ENCODE measurements at regions not wholly inside any gene's neighbourhood (a gene's known extent, or its start where the extent isn't known, plus 50 kb on each side); places are given as distances from the start of the nearest gene placed in this dataset.

GRCh38 chrX:36642052-36642451, 366.1 kb upstream of the FAM47C start:
- no peak for TF ChIP-seq CTCF (conservative IDR thresholded peaks at IDR 0.05)
- DNase-seq = no peak
- no peaks in the 10 kb centered on the region for H3K4me1 ChIP-seq (ENCODE audit: insufficient read depth, low read length)

More at GRCh38 chrX:36642052-36642451, 366.1 kb upstream of the FAM47C start:
- peaks cover 34 to 64% of the 10 kb centered on the region in 2 experiments for H3K9me3 Mint-ChIP-seq
- no peaks in the 10 kb centered on the region for H3K27me3 Mint-ChIP-seq (ENCODE audit: low read depth)
- no peak overlapping the region for H2BK15ac ChIP-seq (ENCODE audit: low read depth, low read length)
- H3K9me3 ChIP-seq (ENCODE audit: control insufficient read depth, low read depth, low read length) = no peaks in the 10 kb centered on the region
- no peak overlapping the region for H4K91ac ChIP-seq (ENCODE audit: insufficient read length, low read depth, low read length)
- H3K27me3 ChIP-seq (ENCODE audit: insufficient read depth, low read length) = no peaks in the 10 kb centered on the region
- H2BK12ac ChIP-seq (ENCODE audit: insufficient read length, low read depth, low read length) = no peak overlapping the region
- H3K27ac Mint-ChIP-seq = no peak overlapping the region; a peak in 1 of 7 replicates
- H3K14ac ChIP-seq (ENCODE audit: insufficient read depth, low read length) = no peak overlapping the region
- no peak overlapping the region for H4K5ac ChIP-seq (ENCODE audit: insufficient read length, low read depth, low read length)
- no peak overlapping the region for H3K4me2 ChIP-seq (ENCODE audit: insufficient read depth, insufficient read length, low read length)
- no peak overlapping the region for H2BK20ac ChIP-seq (ENCODE audit: low read depth, low read length, poor library complexity, severe bottlenecking)
- no peak overlapping the region for H2BK5ac ChIP-seq (ENCODE audit: insufficient read length, low read length)
- no peaks in the 10 kb centered on the region for H3K23me2 ChIP-seq (ENCODE audit: insufficient read length, low read depth, low read length, poor library complexity, severe bottlenecking)
- no peak overlapping the region for H3K27ac ChIP-seq (ENCODE audit: insufficient read length, low read depth, low read length)
- H2AK5ac ChIP-seq (ENCODE audit: insufficient read length, low read length) = no peak overlapping the region
- no peak overlapping the region for H3K9ac ChIP-seq (ENCODE audit: extremely low read depth, insufficient read length, low read length)
- H3K4me1 Mint-ChIP-seq = peaks cover 10% of the 10 kb centered on the region in 2 experiments; a peak in 1 of 4 replicates
- H4K20me1 ChIP-seq (ENCODE audit: control insufficient read depth, insufficient read depth, insufficient read length) = no peaks in the 10 kb centered on the region
- no peak overlapping the region for H4K8ac ChIP-seq (replicated peaks; ENCODE audit: insufficient read length, low read depth, low read length)
- no peaks in the 10 kb centered on the region for H3K79me1 ChIP-seq (ENCODE audit: insufficient read depth, low read depth, low read length, poor library complexity, severe bottlenecking)
- no CpG with 5 or more reads among the region's 3 CpGs for WGBS (ENCODE audit: extremely low coverage, insufficient read length, low lambda C conversion rate)
- no peaks in the 10 kb centered on the region for H3K79me2 ChIP-seq (ENCODE audit: insufficient read depth, low read length)
- H2AFZ ChIP-seq (ENCODE audit: low read length) = no peak overlapping the region
- H3K4ac ChIP-seq (ENCODE audit: low read depth, low read length) = no peak overlapping the region
- no peak overlapping the region for H3K4me3 Mint-ChIP-seq
- H3K18ac ChIP-seq (ENCODE audit: insufficient read length, low read depth, low read length) = no peak overlapping the region
- no peak overlapping the region for H3K56ac ChIP-seq (ENCODE audit: insufficient read length, low read depth, low read length)
- H3T11ph ChIP-seq (ENCODE audit: low read length) = no peak overlapping the region
- no peak overlapping the region for H2BK120ac ChIP-seq (ENCODE audit: low read depth, low read length, poor library complexity, severe bottlenecking)
- H3K23ac ChIP-seq (ENCODE audit: insufficient read length, low read depth, low read length) = no peak overlapping the region
- peaks cover 0 to 2% (median 0%) of the 10 kb centered on the region in 3 experiments; a peak in 2 of 7 replicates for H3K36me3 Mint-ChIP-seq (ENCODE audit: insufficient read depth in 1 of 3, low read depth in 3 of 3)

Data from H9 (cell line).